ENCODE measurements at regions not wholly inside any gene's neighbourhood (a gene's known extent, or its start where the extent isn't known, plus 50 kb on each side); places are given as distances from the start of the nearest gene placed in this dataset.

DNA sequence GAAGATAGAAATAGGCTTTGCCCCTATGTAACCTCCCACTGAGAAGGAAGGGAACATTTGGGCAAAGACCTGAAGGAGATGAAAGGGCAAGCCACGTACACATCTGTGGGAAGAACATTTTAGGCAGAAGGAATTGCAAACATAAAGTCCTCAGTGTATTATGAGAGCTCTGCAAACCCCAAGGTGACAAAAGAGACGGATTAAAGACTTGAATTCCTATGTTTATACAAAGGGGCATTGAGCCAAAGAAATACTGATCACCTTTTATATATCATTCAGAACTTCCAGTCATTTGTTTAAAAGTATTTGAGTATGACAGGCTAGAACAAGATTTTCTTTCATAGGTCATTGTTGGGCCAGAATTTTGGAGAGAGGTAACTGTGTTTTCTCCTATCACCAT is 90.2 kb upstream of the ATG10 start:
- no peaks in the 10 kb centered on the region for H4K20me1 ChIP-seq (ENCODE audit: control insufficient read depth, extremely low read depth, insufficient read depth, low read length)
- H3K4me3 ChIP-seq (ENCODE audit: control insufficient read depth in 2 of 3, extremely low read depth in 1 of 3, insufficient read depth in 2 of 3, low read depth in 1 of 3, low read length in 3 of 3), result no peak overlapping the region
- no peaks in the 10 kb centered on the region for H3K4me1 ChIP-seq (ENCODE audit: control insufficient read depth, extremely low read depth, insufficient read depth, low read length)
- TF ChIP-seq EZH2 (IDR thresholded peaks at IDR 0.05; ENCODE audit: low read length), result no peak
- TF ChIP-seq, protein P1, sequence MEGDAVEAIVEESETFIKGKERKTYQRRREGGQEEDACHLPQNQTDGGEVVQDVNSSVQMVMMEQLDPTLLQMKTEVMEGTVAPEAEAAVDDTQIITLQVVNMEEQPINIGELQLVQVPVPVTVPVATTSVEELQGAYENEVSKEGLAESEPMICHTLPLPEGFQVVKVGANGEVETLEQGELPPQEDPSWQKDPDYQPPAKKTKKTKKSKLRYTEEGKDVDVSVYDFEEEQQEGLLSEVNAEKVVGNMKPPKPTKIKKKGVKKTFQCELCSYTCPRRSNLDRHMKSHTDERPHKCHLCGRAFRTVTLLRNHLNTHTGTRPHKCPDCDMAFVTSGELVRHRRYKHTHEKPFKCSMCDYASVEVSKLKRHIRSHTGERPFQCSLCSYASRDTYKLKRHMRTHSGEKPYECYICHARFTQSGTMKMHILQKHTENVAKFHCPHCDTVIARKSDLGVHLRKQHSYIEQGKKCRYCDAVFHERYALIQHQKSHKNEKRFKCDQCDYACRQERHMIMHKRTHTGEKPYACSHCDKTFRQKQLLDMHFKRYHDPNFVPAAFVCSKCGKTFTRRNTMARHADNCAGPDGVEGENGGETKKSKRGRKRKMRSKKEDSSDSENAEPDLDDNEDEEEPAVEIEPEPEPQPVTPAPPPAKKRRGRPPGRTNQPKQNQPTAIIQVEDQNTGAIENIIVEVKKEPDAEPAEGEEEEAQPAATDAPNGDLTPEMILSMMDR (optimal IDR thresholded peaks at IDR 0.05 in 1 of 3, IDR thresholded peaks at IDR 0.05 in 1 of 3, conservative IDR thresholded peaks at IDR 0.05 in 1 of 3; ENCODE audit: extremely low read depth in 1 of 3, insufficient read depth in 2 of 3, low read length in 3 of 3), result no peak
- no peaks in the 10 kb centered on the region for H3K79me2 ChIP-seq (ENCODE audit: control insufficient read depth, insufficient read depth, low read length)
- H3K27me3 ChIP-seq (ENCODE audit: control insufficient read depth, extremely low read depth, insufficient read depth, low read length), result no peaks in the 10 kb centered on the region
- FAIRE-seq, result no peak
- no peak overlapping the region for H3K27ac ChIP-seq (ENCODE audit: control insufficient read depth, insufficient read depth, low read length)
- no peak overlapping the region for H3K4me2 ChIP-seq (ENCODE audit: control insufficient read depth, extremely low read depth, insufficient read depth, low read depth, low read length)
- no peak for DNase-seq (ENCODE audit: low read depth, low spot score)
- no peaks in the 10 kb centered on the region for H3K9me3 ChIP-seq (ENCODE audit: control insufficient read depth, low read depth, low read length)
- H3K9me1 ChIP-seq (ENCODE audit: control insufficient read depth, extremely low read depth, insufficient read depth, low read length), result no peaks in the 10 kb centered on the region
- dilution Hi-C loops (cut with MboI; ENCODE audit: extremely low pct_ligation_motif_present, low sequenced_read_pairs), result no loop called here
- no peak overlapping the region for H2AFZ ChIP-seq (ENCODE audit: control insufficient read depth, low read length)
- H3K9ac ChIP-seq (ENCODE audit: control insufficient read depth, extremely low read depth, insufficient read depth, low read length), result no peak overlapping the region
- H3K36me3 ChIP-seq (ENCODE audit: control insufficient read depth in 2 of 2, extremely low read depth in 1 of 2, insufficient read depth in 2 of 2, low read length in 2 of 2), result no peaks in the 10 kb centered on the region

DNA sequence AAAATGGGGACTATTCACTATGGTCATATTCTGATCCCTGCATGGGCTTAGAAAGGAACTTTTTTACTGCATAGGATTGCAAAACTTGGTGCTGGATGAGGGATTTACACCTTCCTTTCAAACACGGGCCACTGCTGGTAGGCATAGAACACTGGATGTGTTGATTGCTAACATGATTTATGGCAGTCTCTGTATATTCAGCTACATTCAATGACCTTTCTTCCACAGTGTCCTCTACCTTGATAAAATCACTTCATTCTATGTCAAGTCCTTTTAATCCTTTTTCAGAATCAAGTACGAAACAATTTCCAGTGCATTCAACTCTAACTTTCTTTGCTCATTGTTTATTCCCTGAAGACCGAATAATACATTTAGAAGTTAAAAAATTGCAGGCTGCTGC is 91.9 kb upstream of the ATG10 start:
- H3K9ac ChIP-seq (ENCODE audit: control insufficient read depth, extremely low read depth, insufficient read depth, low read length), result no peak overlapping the region
- H3K9me1 ChIP-seq (ENCODE audit: control insufficient read depth, extremely low read depth, insufficient read depth, low read length), result no peaks in the 10 kb centered on the region
- no peaks in the 10 kb centered on the region for H3K4me1 ChIP-seq (ENCODE audit: control insufficient read depth, extremely low read depth, insufficient read depth, low read length)
- DNase-seq (ENCODE audit: low read depth, low spot score) (no peak), FAIRE-seq (no peak)
- dilution Hi-C loops (cut with MboI; ENCODE audit: extremely low pct_ligation_motif_present, low sequenced_read_pairs), result no loop called here
- no peaks in the 10 kb centered on the region for H3K79me2 ChIP-seq (ENCODE audit: control insufficient read depth, insufficient read depth, low read length)
- no peaks in the 10 kb centered on the region for H3K36me3 ChIP-seq (ENCODE audit: control insufficient read depth in 2 of 2, extremely low read depth in 1 of 2, insufficient read depth in 2 of 2, low read length in 2 of 2)
- no peak overlapping the region for H3K4me3 ChIP-seq (ENCODE audit: control insufficient read depth in 2 of 3, extremely low read depth in 1 of 3, insufficient read depth in 2 of 3, low read depth in 1 of 3, low read length in 3 of 3)
- no peak overlapping the region for H2AFZ ChIP-seq (ENCODE audit: control insufficient read depth, low read length)
- no peaks in the 10 kb centered on the region for H3K27me3 ChIP-seq (ENCODE audit: control insufficient read depth, extremely low read depth, insufficient read depth, low read length)
- no peak overlapping the region for H3K4me2 ChIP-seq (ENCODE audit: control insufficient read depth, extremely low read depth, insufficient read depth, low read depth, low read length)
- H4K20me1 ChIP-seq (ENCODE audit: control insufficient read depth, extremely low read depth, insufficient read depth, low read length), result no peaks in the 10 kb centered on the region
- TF ChIP-seq, protein P1 (optimal IDR thresholded peaks at IDR 0.05 in 1 of 3, IDR thresholded peaks at IDR 0.05 in 1 of 3, conservative IDR thresholded peaks at IDR 0.05 in 1 of 3; ENCODE audit: extremely low read depth in 1 of 3, insufficient read depth in 2 of 3, low read length in 3 of 3), result no peak
- TF ChIP-seq EZH2 (IDR thresholded peaks at IDR 0.05; ENCODE audit: low read length), result no peak
- no peak overlapping the region for H3K27ac ChIP-seq (ENCODE audit: control insufficient read depth, insufficient read depth, low read length)
- no peaks in the 10 kb centered on the region for H3K9me3 ChIP-seq (ENCODE audit: control insufficient read depth, low read depth, low read length)
